HG02588 (cell line): ENCODE measurements at regions not wholly inside any gene's neighbourhood (a gene's known extent, or its start where the extent isn't known, plus 50 kb on each side); places are given as distances from the start of the nearest gene placed in this dataset.
"Not testable (repeated sequence)": the region's sequence is repeated elsewhere in the genome, so short reads cannot be mapped to it uniquely, and the experiment has no call there.

Experiments
- ATAC-seq: cut with Tn5 transposase; IDR thresholded peaks from one replicate; pipeline ENCODE4 v1.9.1; 2021; ENCODE audit warnings: mild to moderate bottlenecking, moderate library complexity; ENCODE audit not compliant: unreplicated experiment

- not testable (repeated sequence) for ATAC-seq
Observed at GRCh38 chr1:120657804-120658203, 65.9 kb upstream of the NBPF26 start.

- not testable (repeated sequence) for ATAC-seq
Observed at GRCh38 chr1:120658622-120659021, 65.1 kb upstream of the NBPF26 start.

- ATAC-seq, result not testable (repeated sequence)
Observed at GRCh38 chr1:120659133-120659532, 64.6 kb upstream of the NBPF26 start.

GRCh38 chr1:120664376-120665249 is 59.1 kb upstream of the NBPF26 start:
- ATAC-seq, result peak; percentile 20

GRCh38 chr1:120665250-120665577 is 58.5 kb upstream of the NBPF26 start:
- peak; percentile 67 for ATAC-seq

GRCh38 chr1:120668187-120668586 is 55.6 kb upstream of the NBPF26 start:
- not testable (repeated sequence) for ATAC-seq
